ENCODE measurements at regions not wholly inside any gene's neighbourhood (a gene's known extent, or its start where the extent isn't known, plus 50 kb on each side); places are given as distances from the start of the nearest gene placed in this dataset.

DNA sequence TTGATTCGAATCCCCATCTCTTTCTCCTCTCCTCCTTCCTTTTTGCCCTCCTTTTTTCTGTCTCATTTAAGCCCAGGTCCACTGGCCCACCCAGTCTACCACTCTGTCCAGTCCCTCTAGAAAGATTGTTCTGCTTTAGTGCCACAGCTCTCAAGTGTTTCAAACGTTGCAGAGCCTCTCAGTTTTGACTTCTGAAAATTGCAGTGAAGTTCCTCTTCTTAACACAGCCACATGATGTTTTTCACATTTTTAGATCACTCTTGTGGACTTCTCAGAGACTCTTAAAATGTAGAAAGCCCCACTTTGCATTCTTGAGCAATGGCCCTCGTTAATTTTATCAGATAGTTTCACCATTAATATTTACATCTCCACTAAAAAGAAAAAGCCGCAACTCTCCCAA lies 253.1 kb downstream of the HAPSTR1 start:
- TF ChIP-seq POLR2AphosphoS5 (IDR thresholded peaks at IDR 0.05; ENCODE audit: low read depth): no peak
- TF ChIP-seq, protein P1, sequence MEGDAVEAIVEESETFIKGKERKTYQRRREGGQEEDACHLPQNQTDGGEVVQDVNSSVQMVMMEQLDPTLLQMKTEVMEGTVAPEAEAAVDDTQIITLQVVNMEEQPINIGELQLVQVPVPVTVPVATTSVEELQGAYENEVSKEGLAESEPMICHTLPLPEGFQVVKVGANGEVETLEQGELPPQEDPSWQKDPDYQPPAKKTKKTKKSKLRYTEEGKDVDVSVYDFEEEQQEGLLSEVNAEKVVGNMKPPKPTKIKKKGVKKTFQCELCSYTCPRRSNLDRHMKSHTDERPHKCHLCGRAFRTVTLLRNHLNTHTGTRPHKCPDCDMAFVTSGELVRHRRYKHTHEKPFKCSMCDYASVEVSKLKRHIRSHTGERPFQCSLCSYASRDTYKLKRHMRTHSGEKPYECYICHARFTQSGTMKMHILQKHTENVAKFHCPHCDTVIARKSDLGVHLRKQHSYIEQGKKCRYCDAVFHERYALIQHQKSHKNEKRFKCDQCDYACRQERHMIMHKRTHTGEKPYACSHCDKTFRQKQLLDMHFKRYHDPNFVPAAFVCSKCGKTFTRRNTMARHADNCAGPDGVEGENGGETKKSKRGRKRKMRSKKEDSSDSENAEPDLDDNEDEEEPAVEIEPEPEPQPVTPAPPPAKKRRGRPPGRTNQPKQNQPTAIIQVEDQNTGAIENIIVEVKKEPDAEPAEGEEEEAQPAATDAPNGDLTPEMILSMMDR (conservative IDR thresholded peaks at IDR 0.05; ENCODE audit: low read depth in 2 of 2): no peak
- no peak for TF ChIP-seq ZNF331 (CRISPR knock-in tag; IDR thresholded peaks at IDR 0.05; ENCODE audit: low read depth)
- TF ChIP-seq EZH2phosphoT487 (IDR thresholded peaks at IDR 0.05; ENCODE audit: unreplicated experiment): no peak
